DOHH2 (cell line): ENCODE measurements at regions not wholly inside any gene's neighbourhood (a gene's known extent, or its start where the extent isn't known, plus 50 kb on each side); places are given as distances from the start of the nearest gene placed in this dataset.

ENCODE experiments used
- EZH2phosphoT487 ChIP-seq: fragments of 200-600 bp; sonication (generic); IDR thresholded peaks from 2 replicates; pipeline ENCODE4 v1.6.1; 2017; ENCODE audit warnings: borderline replicate concordance, mild to moderate bottlenecking, antibody characterized with exemption, low read length, moderate library complexity, mixed read lengths
- TF ChIP-seq, protein P1 (sequence below): fragments of 200-600 bp; sonication (generic); IDR thresholded peaks from one replicate; pipeline ENCODE4 v1.5.1; 2014; ENCODE audit warnings: antibody characterized with exemption, mild to moderate bottlenecking, low read depth, low read length; ENCODE audit not compliant: poor library complexity, severe bottlenecking

DNA sequence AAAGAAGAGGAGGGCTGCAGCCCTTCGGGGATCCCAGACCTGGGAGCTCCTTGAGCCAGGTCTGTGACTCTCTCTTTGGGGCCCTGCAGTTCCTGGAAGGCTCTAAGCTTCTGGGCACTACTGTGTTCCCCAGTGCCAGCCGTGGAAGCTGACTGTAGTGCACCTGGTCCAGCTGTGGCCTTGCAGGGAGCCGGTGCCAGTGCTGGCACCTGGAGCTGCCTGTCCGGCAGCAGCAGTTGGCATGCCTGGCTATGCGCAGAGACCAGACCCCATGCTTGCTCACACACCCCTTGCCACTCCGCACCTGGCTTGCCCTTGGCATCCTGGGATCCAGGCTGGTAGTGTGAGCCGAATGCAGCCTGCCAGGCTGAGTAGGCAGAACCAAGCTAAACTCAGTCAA, 91.0 kb upstream of the PUM3 start:
- TF ChIP-seq, protein P1, sequence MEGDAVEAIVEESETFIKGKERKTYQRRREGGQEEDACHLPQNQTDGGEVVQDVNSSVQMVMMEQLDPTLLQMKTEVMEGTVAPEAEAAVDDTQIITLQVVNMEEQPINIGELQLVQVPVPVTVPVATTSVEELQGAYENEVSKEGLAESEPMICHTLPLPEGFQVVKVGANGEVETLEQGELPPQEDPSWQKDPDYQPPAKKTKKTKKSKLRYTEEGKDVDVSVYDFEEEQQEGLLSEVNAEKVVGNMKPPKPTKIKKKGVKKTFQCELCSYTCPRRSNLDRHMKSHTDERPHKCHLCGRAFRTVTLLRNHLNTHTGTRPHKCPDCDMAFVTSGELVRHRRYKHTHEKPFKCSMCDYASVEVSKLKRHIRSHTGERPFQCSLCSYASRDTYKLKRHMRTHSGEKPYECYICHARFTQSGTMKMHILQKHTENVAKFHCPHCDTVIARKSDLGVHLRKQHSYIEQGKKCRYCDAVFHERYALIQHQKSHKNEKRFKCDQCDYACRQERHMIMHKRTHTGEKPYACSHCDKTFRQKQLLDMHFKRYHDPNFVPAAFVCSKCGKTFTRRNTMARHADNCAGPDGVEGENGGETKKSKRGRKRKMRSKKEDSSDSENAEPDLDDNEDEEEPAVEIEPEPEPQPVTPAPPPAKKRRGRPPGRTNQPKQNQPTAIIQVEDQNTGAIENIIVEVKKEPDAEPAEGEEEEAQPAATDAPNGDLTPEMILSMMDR: no peak
- no peak for TF ChIP-seq EZH2phosphoT487
